ENCODE measurements at regions not wholly inside any gene's neighbourhood (a gene's known extent, or its start where the extent isn't known, plus 50 kb on each side); places are given as distances from the start of the nearest gene placed in this dataset.

DNA sequence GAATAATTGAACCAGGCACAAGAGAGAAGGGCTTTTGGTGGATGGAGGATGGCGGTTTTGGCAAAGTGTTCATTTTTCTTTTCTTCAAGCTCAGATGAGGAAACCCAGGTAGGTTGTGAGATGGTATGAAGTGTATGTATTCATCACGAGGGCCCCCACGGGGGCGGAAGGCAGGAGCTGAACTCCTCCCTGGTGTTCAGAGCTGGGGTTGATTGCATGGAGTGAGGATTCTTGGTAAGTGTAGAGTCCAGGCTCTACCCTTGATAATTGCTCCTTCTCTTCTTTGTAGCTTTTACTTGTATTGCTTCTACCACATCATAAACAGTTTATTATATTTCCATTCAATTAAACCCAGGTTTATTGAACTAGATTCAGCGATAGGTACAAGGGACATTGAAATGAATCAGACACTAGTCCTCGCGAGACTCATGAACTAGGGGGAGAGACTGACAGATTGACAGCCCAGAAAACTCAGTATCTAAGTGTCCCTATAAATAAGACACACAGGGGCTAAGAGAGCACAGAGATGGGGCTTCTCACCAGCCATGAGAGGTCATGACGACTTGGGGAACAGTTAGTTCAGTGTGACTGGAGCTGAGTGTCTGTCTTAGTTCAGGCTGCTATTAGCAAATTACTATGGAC, 116.7 kb upstream of the KLF4 start:
- no peak overlapping the region for H3K27ac Mint-ChIP-seq (ENCODE audit: low read depth, unreplicated experiment)
- no peak for DNase-seq (ENCODE audit: unreplicated experiment)
- no peaks in the 10 kb centered on the region for H3K36me3 Mint-ChIP-seq (ENCODE audit: insufficient read depth, unreplicated experiment)
- ChIA-PET POLR2A (interaction anchor here (1.1 kb wide), 1 partner anchor 29 kb away, joined by 4 read pairs; no protein-coding TSS in a partner anchor), CTCF (no interaction called here)
- H3K4me1 Mint-ChIP-seq (ENCODE audit: insufficient read depth, unreplicated experiment) = no peaks in the 10 kb centered on the region
- no peaks in the 10 kb centered on the region for H3K9me3 Mint-ChIP-seq (ENCODE audit: unreplicated experiment)
- TF ChIP-seq, protein P1, sequence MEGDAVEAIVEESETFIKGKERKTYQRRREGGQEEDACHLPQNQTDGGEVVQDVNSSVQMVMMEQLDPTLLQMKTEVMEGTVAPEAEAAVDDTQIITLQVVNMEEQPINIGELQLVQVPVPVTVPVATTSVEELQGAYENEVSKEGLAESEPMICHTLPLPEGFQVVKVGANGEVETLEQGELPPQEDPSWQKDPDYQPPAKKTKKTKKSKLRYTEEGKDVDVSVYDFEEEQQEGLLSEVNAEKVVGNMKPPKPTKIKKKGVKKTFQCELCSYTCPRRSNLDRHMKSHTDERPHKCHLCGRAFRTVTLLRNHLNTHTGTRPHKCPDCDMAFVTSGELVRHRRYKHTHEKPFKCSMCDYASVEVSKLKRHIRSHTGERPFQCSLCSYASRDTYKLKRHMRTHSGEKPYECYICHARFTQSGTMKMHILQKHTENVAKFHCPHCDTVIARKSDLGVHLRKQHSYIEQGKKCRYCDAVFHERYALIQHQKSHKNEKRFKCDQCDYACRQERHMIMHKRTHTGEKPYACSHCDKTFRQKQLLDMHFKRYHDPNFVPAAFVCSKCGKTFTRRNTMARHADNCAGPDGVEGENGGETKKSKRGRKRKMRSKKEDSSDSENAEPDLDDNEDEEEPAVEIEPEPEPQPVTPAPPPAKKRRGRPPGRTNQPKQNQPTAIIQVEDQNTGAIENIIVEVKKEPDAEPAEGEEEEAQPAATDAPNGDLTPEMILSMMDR (IDR thresholded peaks at IDR 0.05; ENCODE audit: unreplicated experiment) = no peak
- BruUV-seq (replicated peaks) = no TSS peak
- H3K27me3 Mint-ChIP-seq (ENCODE audit: insufficient read depth, unreplicated experiment) = no peaks in the 10 kb centered on the region
- intact Hi-C loops (cut with micrococcal nuclease) = no loop called here
- H3K4me3 Mint-ChIP-seq (ENCODE audit: unreplicated experiment) = no peak overlapping the region

DNA sequence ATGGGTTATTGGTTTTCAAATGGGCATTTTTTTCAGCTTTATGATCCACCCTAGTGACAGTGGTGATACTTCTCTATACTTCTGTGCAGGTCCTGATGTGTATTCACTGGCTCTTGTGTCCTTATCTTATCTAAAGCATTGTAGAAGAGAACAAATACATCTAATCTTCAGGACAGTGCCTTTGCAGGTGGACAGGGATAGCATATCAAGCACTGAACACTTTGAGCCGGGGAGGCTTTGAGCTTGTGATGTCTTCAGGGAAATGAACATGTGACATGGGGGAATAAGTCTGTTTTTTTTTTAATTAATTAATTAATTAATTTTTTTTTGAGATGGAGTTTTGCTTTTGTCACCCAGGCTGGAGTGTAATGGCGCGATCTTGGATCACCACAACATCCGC, 115.5 kb upstream of the KLF4 start:
- TF ChIP-seq, protein P1 (IDR thresholded peaks at IDR 0.05; ENCODE audit: unreplicated experiment) = no peak
- H3K27me3 Mint-ChIP-seq (ENCODE audit: insufficient read depth, unreplicated experiment) = no peaks in the 10 kb centered on the region
- no peak overlapping the region for H3K27ac Mint-ChIP-seq (ENCODE audit: low read depth, unreplicated experiment)
- no TSS peak for BruUV-seq (replicated peaks)
- no peak overlapping the region for H3K4me3 Mint-ChIP-seq (ENCODE audit: unreplicated experiment)
- ChIA-PET CTCF (interaction anchor here (0.7 kb wide), 1 partner anchor 86 kb away, joined by 3 read pairs; no protein-coding TSS in a partner anchor), POLR2A (interaction anchor here (1.1 kb wide), 1 partner anchor 30 kb away, joined by 4 read pairs; no protein-coding TSS in a partner anchor)
- H3K4me1 Mint-ChIP-seq (ENCODE audit: insufficient read depth, unreplicated experiment) = no peaks in the 10 kb centered on the region
- H3K36me3 Mint-ChIP-seq (ENCODE audit: insufficient read depth, unreplicated experiment) = no peaks in the 10 kb centered on the region
- no peaks in the 10 kb centered on the region for H3K9me3 Mint-ChIP-seq (ENCODE audit: unreplicated experiment)
- intact Hi-C loops (cut with micrococcal nuclease) = no loop called here
- DNase-seq (ENCODE audit: unreplicated experiment) = no peak

DNA sequence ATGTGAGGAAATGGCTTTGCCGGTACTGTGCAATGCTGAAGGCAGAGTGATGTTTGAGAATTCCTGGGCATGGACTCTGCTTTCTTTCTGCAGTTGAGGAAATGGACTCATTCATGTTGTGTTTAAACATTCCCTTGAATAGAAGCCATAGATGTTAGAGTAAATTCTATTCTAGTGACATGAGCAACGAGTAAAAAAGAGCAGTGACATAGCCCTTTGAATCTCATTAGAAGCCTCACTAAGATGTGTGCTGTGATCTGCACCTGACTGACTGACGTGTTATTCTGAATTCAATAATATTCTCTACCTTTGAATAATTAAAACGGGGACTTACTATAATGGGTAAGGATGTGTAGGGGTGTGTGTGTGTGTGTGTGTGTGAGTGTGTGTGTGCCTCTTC, 113.7 kb upstream of the KLF4 start:
- TF ChIP-seq, protein P1 (IDR thresholded peaks at IDR 0.05; ENCODE audit: unreplicated experiment) = no peak
- Mint-ChIP-seq H3K27ac (ENCODE audit: low read depth, unreplicated experiment) (no peak overlapping the region), H3K4me1 (ENCODE audit: insufficient read depth, unreplicated experiment) (no peaks in the 10 kb centered on the region), H3K36me3 (ENCODE audit: insufficient read depth, unreplicated experiment) (no peaks in the 10 kb centered on the region), H3K27me3 (ENCODE audit: insufficient read depth, unreplicated experiment) (no peaks in the 10 kb centered on the region), H3K4me3 (ENCODE audit: unreplicated experiment) (no peak overlapping the region), H3K9me3 (ENCODE audit: unreplicated experiment) (no peaks in the 10 kb centered on the region)
- ChIA-PET CTCF (no interaction called here), POLR2A (no interaction called here)
- intact Hi-C loops (cut with micrococcal nuclease) = no loop called here
- BruUV-seq (replicated peaks) = no TSS peak
- DNase-seq (ENCODE audit: unreplicated experiment) = no peak

DNA sequence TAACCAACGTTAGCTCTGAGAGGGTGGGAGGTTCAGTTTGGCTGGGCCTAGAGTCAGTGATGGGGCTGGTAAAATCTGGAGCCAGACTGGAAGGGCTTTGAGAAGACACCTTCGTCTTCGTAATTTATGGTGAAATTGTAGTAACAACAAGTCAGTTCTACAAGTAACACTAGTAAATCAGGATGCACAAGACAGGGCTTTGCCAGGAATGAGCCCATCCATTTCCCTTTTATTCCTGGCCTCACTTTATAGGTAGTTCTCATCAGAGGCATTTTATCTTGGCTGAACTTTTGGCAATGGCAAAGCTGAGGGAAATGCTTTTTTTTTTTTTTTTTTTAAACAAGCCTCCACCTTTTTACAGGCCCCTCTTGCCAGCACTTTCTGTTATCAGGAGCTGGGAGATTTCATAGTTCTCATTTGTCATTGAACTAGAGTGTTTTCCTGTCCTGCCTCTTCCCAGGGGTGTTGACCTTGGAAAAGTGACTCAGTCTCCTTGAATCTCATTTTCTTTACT, 110.5 kb upstream of the KLF4 start:
- no peak overlapping the region for H3K27ac Mint-ChIP-seq (ENCODE audit: low read depth, unreplicated experiment)
- no peaks in the 10 kb centered on the region for H3K27me3 Mint-ChIP-seq (ENCODE audit: insufficient read depth, unreplicated experiment)
- H3K4me3 Mint-ChIP-seq (ENCODE audit: unreplicated experiment) = no peak overlapping the region
- H3K4me1 Mint-ChIP-seq (ENCODE audit: insufficient read depth, unreplicated experiment) = no peaks in the 10 kb centered on the region
- no peaks in the 10 kb centered on the region for H3K9me3 Mint-ChIP-seq (ENCODE audit: unreplicated experiment)
- intact Hi-C loops (cut with micrococcal nuclease) = no loop called here
- BruUV-seq (replicated peaks) = no TSS peak
- TF ChIP-seq, protein P1 (IDR thresholded peaks at IDR 0.05; ENCODE audit: unreplicated experiment) = no peak
- CTCF ChIA-PET = interaction anchor here (0.6 kb wide), 2 partner anchors 18 to 190 kb away, joined by 3 read pairs; no protein-coding TSS in a partner anchor
- H3K36me3 Mint-ChIP-seq (ENCODE audit: insufficient read depth, unreplicated experiment) = no peaks in the 10 kb centered on the region
- POLR2A ChIA-PET = no interaction called here
- no peak for DNase-seq (ENCODE audit: unreplicated experiment)
